ENCODE measurements at regions not wholly inside any gene's neighbourhood (a gene's known extent, or its start where the extent isn't known, plus 50 kb on each side); places are given as distances from the start of the nearest gene placed in this dataset.

DNA sequence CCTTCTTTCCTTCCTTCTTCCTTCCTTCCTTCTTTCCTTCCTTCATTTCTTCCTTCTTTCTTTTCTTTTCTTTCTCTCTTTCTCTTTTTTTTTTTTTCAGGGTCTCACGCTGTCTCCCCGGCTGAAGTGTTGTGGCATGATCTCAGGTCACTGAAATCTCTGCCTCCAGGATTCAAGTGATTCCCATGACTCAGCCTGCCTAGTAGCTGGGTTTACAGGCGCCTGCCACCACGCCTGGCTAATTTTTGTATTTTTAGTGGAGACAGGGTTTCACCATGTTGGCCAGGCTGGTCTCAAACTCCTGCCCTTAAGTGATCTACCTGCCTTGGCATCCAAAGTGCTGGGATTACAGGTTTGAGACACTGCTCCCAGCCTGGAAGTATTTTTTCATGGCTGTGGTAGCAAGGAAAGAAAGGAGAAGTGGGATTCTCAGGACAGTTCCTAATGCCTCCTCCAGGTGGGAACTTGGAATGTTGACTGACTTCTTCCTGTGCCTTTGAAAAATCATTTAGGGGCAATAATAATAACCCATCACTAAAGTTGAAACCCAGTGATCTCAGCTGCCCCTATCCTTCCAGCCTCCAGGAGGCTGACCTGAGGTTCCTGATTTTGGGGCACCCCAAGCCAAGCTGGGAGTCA is 89.3 kb upstream of the CELF4 start:
- TF ChIP-seq ELF4 (IDR thresholded peaks at IDR 0.05) (no peak), NFRKB (IDR thresholded peaks at IDR 0.05) (no peak), L3MBTL2 (conservative IDR thresholded peaks at IDR 0.05) (no peak), BHLHE40 (IDR thresholded peaks at IDR 0.05; ENCODE audit: borderline replicate concordance) (no peak), SP1 (IDR thresholded peaks at IDR 0.05) (no peak), ARNT (IDR thresholded peaks at IDR 0.05) (no peak), FOXA1 (IDR thresholded peaks at IDR 0.05) (no peak), FOXM1 (IDR thresholded peaks at IDR 0.05; ENCODE audit: borderline replicate concordance) (no peak), FOXK2 (IDR thresholded peaks at IDR 0.05) (no peak), TARDBP (IDR thresholded peaks at IDR 0.05) (no peak)

Data from HEK293T (cell line).